CD4-positive, alpha-beta T cell treated with Interleukin-2 at 100 ng/mL for 4 hours (primary cell): ENCODE measurements at regions not wholly inside any gene's neighbourhood (a gene's known extent, or its start where the extent isn't known, plus 50 kb on each side); places are given as distances from the start of the nearest gene placed in this dataset.

Source experiments
- DNase-seq: peaks from one replicate; pipeline ENCODE4 v3.0.0-alpha.2; 2020; ENCODE audit warnings: low spot score

DNA sequence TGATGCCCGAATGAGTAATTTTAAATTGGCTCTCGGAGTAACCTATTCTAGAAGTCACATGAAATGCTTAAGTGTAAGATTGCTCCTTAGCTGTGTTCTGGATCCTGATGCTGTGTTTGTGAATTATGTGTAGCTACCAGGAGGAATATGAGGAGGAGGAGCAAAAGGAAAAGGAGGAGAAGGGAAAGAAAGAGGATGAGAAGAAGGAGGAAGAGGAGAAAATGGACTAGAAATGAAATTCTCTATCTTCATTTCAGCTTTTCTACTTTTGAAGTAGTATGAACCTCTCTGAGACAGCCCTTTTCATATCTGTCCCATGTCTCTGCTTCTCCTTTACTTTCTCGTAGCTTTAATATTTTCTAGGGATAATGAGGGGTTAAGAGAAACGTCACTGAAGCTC lies 119.4 kb upstream of the ACTBL2 start:
- DNase-seq = no peak

DNA sequence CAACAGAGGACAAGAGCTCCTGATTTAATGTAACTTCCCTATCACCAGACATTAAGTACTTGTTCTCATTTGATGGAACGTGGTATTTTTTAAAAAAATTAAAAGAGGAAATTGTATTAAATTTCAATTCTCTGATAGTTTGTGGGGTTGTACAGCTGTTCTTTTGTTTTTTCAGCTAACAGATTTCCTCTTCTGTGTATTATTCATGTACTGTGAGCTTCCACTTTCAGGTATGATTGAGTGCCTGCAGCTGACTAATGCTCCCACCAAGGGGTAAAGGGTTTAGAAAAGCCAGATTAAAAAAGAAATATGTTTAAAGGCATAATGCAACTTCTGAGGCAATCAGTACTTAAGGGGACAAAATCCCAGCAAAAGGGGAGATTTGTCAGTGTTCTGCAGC lies 117.7 kb upstream of the ACTBL2 start:
- no peak for DNase-seq

DNA sequence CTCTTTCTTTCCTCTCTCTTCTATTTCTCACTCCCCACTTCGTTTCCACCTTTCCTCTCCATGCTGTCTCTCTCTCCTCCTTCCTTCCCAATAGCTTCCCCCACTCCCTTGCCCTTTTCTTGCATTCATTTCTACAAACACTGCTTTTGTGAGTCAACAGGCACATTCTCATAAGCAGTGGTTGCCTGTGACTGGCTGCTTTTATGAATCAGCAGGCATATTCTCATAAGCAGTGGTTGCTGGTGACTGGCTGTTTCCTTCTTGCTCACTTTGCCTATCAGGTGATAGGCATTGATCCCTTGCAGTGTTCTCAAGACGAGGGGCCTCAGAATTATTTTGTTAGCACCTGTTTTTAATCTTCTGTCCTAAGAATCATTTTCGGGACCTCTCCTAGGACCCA lies 116.1 kb upstream of the ACTBL2 start:
- DNase-seq = no peak

DNA sequence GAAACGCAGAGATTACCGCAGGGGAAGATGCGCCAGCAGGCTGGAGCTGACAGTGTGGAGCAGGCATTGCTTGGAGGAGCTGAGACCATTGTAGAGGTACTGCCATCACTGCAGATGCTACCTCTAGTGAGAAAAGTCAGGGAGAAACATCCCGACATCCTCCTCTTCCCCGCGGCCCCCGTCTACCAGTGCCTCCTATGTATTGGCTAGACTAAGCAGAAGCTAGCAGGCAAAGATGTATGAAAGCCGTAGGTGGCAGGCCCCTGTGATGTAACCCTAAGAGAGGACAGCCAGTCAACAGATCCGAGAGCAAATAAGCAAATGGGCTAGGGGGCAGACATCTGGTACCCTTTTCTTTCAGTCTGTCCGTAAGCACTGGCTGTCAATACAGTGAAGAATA lies 115.5 kb upstream of the ACTBL2 start:
- no peak for DNase-seq

DNA sequence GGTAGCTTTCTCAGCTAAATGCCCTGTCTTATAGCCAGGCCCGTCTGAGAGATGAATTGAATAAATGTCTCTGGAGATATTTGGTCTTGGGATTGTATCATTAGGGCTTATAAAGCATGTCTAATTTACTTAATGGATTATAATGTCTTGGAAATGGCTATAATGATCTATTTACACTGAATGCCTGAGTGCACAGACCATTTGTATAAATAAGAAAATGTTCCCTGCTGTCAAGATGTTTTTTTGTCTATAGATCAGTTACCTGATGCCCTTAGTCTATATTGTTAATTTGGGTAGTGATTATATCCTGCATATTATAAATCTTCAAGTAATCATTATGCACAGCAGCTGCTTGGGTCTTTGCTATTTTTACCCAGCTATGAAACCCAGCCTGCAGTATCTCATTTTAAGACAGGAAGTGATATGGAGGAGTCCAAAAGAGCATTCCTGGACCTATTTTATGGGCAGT lies 112.9 kb upstream of the ACTBL2 start:
- DNase-seq = no peak

DNA sequence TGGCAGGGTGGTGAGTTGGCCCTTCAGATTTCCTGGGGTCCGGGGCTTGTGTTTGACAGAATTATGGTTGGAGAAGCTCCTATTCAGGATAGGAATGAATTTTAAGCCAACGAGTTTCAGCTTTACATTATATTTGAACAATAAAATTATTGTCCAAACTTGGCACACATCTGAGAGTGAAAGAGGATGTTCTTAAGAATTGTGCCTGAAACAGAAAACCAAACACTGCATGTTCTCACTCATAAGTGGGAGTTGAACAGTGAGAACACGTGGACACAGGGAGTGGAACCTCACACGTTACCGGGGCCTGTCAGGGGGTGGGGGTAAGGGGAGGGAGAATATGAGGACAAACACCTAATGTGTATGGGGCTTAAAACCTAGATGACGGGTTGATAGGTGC lies 111.8 kb upstream of the ACTBL2 start:
- no peak for DNase-seq

DNA sequence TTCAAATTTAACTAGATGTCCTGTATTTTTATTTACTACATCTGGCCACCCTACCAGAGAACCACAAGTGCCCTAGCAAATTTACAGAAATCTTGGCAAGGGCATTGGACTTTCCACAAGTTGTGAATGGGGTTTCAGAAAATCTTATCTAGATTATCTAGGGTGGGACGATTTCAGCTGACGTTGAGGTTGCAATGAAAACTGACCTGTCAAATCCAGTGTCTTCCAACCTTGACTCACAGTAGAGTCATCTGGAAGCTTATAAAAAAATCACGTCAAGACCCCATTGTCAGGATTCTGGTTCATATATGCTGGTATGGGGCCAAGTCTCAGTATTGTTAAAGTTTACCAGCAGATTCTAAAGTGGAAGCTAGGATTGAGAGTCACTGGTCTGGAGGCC lies 109.6 kb upstream of the ACTBL2 start:
- no peak for DNase-seq

DNA sequence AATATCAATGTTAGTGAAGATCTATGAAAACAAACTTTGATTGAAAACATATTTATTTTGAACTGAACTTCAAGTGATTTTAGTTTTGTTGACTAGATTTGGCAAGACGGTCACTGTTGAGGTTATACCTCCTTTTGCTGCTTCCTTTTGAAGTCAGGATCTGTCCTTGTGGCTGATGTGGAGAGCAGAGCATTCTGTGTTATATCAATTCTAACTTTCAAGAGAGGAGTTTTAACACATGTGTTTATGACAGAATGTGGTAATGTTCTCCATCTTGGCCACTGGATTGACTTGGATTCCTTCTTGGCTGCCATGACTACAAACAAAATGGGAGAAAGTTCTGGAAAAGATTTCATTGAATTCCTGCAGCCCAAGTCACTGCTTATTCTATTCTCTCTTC lies 104.0 kb upstream of the ACTBL2 start:
- no peak for DNase-seq

DNA sequence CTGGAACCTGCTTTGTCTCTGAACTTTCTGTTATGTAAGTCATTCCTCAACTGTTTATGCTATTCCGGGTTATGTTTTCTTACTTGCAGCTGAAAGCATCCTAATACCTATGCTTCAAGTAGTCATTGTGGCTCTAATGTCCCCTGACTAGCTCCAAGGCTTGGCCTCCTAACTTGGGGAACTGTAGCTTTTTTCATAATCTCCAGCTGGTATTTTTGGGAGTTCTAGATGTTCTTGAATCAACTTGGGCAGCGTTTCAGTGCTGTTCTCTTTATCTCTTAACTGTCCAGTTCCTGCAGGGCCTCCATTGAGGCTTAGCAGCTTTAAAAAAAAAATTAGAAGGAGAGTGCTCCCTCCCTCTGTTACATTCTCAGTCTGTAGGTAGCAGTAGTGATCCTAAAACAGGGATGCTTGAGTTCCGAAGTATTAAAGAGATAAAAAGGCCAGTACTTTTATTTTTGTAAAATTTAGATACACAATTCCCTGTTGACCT lies 100.0 kb upstream of the ACTBL2 start:
- no peak for DNase-seq

DNA sequence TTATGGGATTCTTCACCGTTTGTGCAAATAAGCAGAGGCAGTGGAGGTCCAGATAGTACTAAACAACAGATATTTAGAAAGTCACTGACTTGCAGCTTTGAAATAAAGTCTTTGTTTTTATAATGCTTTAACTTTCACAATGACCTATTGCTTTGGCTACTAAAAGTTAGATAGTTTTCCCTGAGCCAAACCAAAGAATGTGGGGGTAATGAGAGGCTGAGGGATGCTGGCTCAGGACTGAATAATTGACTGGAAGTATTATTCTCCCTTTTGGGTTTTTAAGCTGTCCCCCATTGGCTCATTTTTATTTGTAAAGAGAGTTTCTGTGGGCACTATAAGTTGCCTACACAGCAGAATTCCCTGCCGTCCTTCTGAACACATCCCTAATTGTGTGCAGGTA lies 99.2 kb upstream of the ACTBL2 start:
- no peak for DNase-seq

DNA sequence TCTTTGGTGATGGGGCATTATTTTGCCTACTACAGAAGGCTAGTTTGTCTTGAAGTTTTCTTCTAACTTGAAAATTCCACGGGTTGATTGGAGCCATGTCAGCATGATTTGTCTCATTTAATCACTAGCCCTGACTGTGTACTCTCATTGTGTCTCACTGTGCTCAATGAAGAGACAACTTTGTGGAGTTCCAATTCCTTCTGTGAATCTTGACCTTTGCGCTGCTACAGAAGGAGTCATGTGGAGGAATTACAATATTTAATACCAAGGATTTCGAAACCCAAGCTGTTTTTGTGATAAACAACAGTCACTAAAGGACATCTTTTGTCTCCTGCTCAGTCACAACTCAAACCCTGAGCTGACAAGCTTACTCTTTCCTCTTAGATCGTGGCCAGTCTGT lies 98.6 kb upstream of the ACTBL2 start:
- no peak for DNase-seq

DNA sequence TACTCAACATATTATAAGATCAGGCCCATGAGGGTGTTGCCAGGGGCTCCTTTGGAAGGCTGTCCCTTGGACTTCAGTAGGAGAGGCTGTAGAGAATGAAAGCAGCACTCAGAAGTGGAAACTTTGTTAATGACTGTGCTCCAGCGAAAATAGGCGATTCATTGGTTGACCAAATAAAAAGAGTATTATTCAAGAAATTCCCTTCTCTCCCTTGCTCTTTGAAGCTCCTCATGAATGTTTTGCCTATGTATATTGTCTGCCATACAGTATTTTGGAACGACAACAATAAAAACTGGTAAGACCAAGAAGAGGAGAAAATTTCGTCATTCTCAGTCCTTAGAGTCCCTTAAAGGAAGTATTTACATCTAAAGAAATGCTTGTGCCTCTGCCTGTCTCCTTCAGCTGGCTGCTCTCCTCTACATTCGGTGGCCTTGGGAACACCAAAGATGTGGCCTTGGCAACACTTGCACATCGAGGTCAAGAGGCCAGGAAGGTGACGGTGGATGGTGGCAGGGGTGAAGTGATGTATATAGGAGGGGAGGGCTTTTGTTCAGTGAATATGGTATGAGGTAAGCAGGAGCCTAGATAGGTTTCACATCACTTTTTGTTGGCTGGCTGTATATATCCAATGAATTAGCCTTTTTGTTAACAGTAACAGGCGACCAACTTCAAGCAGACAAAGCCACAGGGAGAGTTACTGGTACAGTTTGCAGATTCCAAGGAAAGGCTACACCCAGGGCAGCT lies 95.0 kb upstream of the ACTBL2 start:
- no peak for DNase-seq

DNA sequence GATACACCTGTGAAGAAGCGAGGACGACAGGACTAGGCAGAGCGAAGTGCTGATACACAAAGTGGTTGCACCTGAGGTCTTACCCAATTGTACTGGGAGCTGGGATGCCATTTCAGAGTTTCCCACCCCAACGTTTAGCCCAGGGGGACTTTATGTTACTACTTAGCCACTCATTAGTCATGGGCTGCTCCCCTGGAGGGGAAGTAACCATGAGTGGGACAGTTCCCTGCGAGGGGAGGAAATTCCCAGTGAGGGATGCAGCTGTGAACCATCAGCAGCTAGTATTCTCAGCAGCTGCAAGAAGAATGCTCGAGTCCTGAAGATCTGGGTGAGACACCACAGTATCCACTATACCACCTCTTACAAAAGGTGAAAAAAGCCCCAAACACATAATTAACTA lies 93.7 kb upstream of the ACTBL2 start:
- DNase-seq = no peak

DNA sequence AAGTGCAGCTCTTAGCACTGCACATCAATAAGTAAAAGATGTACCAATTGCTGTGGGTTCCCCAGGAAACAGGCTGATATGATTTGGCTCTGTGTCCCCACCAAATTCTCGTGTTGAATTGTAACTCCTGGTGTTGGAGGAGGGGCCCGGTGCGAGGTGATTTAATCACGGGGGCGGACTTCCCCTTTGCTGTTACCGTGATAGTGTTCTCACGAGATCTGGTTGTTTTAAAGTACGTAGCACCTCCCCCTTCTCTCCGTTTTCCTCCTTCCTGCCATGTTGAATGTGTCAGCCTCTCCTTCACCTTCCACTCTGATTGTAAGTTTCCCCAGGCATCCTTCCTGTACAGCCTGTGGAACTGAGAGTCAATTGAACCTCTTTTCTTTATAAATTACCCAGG lies 93.2 kb upstream of the ACTBL2 start:
- DNase-seq = no peak

DNA sequence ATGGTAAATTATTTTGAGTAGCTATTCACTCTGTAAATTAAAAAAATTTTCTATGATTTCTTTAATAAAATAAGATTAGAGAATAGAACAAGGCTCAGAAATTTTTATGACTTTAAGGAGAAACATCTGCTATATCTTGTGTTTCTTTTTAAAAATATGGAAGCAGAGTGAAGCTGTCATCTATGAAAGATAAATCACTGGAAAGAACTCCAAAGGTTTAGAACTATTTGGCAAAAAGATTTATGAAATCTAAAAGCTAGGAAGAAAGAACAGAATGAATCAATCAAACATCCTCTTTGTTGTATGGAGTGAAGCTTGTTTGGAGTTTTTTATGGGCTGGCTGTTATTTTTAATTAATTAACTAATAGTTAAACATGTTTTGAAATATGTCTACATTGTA lies 89.8 kb upstream of the ACTBL2 start:
- no peak for DNase-seq

DNA sequence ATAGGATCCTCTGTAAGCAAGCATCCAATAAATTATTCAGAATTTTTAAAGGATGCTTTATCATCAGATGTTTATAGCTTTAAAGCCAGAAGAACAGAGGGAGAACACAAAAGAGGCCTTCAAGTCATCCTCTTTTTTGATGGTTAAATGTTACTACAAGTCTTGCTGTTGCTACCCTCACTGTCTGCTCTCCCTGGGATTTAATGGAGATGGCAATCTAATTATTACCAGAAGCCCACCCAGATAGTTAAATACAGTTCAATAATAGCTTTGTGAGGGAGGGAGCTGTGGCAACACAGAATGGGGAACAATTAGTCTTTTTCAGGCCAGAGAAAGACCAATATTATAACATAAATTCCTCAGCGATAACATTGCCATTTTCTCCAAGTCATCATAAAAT lies 87.0 kb upstream of the ACTBL2 start:
- no peak for DNase-seq

DNA sequence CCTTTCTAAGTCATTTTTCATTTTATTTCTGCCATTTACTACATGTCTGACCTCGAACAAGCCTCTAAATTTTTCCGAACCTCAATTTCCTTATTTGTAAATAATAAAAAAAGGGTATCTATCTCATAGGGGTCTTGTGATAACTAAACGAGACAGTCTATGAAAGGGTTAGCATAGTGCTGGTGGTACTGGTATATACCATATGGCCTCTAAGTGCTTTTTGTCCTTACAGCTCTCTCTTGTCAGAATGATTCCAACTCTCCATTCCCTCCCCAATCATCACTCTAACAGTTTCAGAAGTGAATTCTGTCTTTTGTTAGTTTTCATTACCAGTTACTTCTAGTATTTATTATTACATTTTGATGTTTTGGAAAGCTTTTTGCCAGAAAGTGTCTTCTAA lies 85.5 kb upstream of the ACTBL2 start:
- DNase-seq = no peak

DNA sequence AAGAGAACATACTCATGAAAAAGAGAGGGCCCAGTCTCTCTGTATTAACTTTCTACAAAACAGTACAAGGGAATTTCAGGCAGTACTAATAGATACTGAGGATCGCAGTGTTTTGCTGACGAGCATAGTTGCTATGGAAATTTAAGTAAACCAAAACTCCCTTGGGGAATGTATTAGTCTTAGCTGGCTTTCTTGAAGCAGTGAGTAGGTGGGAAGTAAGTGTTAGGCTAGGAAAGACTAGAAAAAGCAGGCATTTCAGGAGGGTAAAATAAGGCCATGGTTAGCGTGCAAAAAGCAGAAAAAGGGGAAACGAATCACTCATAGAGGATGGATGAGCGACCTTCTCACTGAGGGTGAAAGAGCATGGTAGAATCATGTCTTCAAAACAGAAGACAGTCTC lies 84.3 kb upstream of the ACTBL2 start:
- no peak for DNase-seq

DNA sequence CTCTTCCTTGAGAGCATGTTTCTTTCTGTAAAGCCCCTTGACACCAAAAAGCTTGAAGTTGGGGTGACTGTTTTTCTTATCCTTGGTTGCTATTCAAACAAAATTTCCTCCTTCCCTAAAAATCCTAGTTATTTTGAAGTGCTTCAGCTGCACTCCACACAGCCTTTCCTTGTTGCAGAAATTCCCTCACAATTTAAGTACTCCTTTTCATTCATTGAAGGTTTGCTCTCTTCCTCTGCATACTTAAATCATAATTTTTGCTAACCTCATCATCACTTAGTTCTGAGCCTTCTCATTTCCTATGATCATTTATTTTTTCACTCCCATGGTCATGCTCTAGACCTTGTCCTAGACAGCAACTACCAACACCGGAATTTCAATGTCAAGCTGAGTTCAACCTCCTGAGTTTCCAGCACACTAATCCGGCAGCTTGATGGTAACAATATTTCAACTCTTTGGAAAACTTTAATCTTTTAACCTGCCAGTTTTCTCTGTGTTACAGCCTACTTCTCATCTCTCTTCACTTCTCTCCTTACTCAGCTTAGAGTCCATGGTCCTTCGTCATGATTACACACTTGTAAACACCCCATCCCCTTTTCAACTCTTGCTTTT lies 78.7 kb upstream of the ACTBL2 start:
- no peak for DNase-seq

DNA sequence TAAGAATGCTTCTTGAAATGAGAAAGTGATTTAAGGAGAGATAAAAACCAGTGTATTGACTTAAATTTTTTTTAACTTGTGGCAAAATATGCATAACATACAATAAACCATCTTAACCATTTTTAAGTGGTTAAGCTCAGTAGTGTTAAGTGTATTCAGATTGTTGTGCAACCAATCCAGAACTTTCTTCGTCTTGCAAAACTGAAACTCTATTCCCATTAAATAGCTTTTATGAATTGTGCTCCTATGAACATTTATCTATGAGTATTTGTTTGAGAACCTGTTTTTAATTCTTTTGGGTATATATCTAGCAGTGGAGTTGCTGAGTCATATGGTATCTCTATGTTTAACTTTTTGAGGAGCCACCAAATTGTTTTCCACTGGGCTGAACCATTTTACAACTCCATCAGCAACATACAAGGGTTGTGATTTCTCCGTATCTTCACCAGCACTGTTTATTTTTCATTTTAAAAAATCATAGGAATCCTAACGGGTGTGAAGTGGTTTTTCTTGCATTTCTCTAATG lies 76.6 kb upstream of the ACTBL2 start:
- DNase-seq = no peak

DNA sequence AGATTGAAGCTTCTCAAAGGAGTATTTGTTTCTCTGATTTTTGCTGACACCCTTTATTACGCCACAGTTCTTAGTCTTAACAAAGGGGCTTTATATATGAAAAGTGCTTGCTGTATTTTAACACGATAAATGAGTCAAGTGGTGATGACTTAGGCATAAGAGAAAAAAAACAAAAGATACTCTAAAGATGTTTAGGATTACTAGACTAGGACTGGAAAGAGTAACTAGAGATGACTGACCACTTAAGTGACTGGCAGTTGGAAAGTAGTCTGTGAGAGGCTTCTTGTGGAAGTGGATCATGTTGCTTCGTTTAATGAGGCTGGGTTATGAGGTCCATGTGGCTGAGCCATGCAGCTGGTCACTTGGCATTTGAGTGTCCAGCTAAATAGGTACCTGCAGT lies 69.4 kb upstream of the ACTBL2 start:
- DNase-seq = no peak

DNA sequence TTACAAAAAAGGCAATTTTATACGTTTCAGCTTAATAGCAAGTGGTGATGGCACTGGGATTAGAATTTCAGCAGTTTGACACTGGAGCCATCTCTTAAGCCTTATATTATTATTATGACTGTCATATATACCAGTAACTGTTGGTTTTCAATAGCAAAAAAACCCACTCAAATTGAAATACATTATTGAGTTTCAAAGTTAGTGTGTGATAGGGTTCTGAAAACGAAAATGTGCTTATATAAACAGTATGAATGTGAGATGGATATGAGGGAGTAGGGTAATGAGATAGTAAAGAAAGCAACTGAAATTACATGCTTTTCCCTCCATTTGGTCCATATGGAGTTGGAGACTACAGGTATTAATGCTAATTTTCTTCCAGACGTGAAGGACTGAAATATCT lies 68.6 kb upstream of the ACTBL2 start:
- no peak for DNase-seq

DNA sequence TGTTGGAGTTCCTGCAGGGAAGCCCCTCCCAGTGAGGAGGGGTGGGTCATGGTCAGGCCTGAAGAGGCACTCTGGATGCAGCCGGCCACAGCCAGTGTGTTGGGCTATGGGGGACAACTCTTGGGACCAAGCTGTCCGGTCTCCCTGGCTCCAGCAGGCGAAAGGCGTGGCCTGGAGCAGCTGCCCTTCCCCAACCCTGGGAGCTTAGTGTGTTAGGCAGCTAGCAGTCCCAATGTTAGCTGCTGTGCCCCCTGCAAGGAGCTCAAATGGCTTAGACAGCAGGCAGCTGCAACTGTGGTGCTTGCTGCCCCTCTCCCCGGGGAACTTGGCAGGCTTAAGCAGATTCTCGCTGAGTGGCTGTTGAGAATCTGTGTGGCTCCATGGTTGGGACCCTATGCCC lies 67.5 kb upstream of the ACTBL2 start:
- no peak for DNase-seq

DNA sequence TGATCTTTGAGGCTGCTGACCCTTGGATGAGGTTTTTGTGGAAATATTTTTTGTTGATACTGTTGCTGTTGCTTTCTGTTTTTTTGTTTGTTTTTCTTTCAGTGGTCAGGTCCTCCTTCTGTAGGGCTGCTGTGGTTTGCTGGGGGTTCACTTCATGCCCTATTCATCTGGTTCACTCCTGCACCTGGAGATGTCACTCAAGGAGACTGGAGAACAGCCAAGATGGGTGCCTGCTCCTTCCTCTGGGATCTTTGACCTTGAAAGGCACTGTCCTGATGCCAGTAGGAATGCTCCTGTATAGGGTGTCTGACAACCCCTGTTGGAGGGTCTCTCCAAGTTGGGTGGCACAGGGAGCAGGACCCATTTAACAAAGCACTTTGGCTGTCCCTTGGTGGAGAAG lies 67.0 kb upstream of the ACTBL2 start:
- DNase-seq = no peak
